H9 (cell line): ENCODE measurements at regions not wholly inside any gene's neighbourhood (a gene's known extent, or its start where the extent isn't known, plus 50 kb on each side); places are given as distances from the start of the nearest gene placed in this dataset.

ENCODE experiments used
- DNase-seq: peaks from one replicate; pipeline ENCODE4 v3.0.0-alpha.2; 2017
- H2AFZ ChIP-seq: one replicate; pipeline ENCODE4 v1.6.1; 2013; ENCODE audit warnings: mild to moderate bottlenecking, low read length, control low read depth, moderate library complexity
- H2AK5ac ChIP-seq: 2 replicates; pipeline ENCODE4 v1.6.1; 2013; ENCODE audit warnings: low read length, control low read depth, mixed read lengths; ENCODE audit not compliant: insufficient read length
- H2BK120ac ChIP-seq: one replicate; pipeline ENCODE4 v1.6.1; 2013; ENCODE audit warnings: low read depth, mild to moderate bottlenecking, low read length, control low read depth, inconsistent platforms; ENCODE audit not compliant: poor library complexity, severe bottlenecking
- H2BK12ac ChIP-seq: 2 replicates; pipeline ENCODE4 v1.6.1; 2013; ENCODE audit warnings: low read length, control low read depth, mixed read lengths, low read depth; ENCODE audit not compliant: insufficient read length
- H2BK15ac ChIP-seq: 2 replicates; pipeline ENCODE4 v1.6.1; 2013; ENCODE audit warnings: low read depth, low read length, control low read depth
- H2BK20ac ChIP-seq: one replicate; pipeline ENCODE4 v1.6.1; 2013; ENCODE audit warnings: low read depth, mild to moderate bottlenecking, low read length, control low read depth, inconsistent platforms; ENCODE audit not compliant: poor library complexity, severe bottlenecking
- H2BK5ac ChIP-seq: 2 replicates; pipeline ENCODE4 v1.6.1; 2013; ENCODE audit warnings: low read length, control low read depth, mixed read lengths; ENCODE audit not compliant: insufficient read length
- H3K14ac ChIP-seq: 2 replicates; pipeline ENCODE4 v1.6.1; 2013; ENCODE audit warnings: low read length, control low read depth; ENCODE audit not compliant: insufficient read depth
- H3K18ac ChIP-seq: 2 replicates; pipeline ENCODE4 v1.6.1; 2013; ENCODE audit warnings: low read depth, mild to moderate bottlenecking, mixed read lengths, low read length, control low read depth; ENCODE audit not compliant: insufficient read length
- H3K23ac ChIP-seq: 2 replicates; pipeline ENCODE4 v1.6.1; 2013; ENCODE audit warnings: low read length, control low read depth, mixed read lengths, low read depth; ENCODE audit not compliant: insufficient read length
- H3K23me2 ChIP-seq: 2 replicates; pipeline ENCODE4 v1.6.1; 2013; ENCODE audit warnings: low read depth, mild to moderate bottlenecking, mixed read lengths, low read length, control low read depth; ENCODE audit not compliant: insufficient read length, poor library complexity, severe bottlenecking
- H3K27ac ChIP-seq: 2 replicates; pipeline ENCODE4 v1.5.1; 2013; ENCODE audit warnings: low read length, control low read depth, mixed read lengths, low read depth; ENCODE audit not compliant: insufficient read length
- H3K27me3 ChIP-seq: 2 replicates; pipeline ENCODE4 v1.6.1; 2013; ENCODE audit warnings: low read length, control low read depth, inconsistent platforms; ENCODE audit not compliant: insufficient read depth
- H3K4ac ChIP-seq: 2 replicates; pipeline ENCODE4 v1.6.1; 2013; ENCODE audit warnings: low read depth, mild to moderate bottlenecking, control low read depth, inconsistent platforms, low read length, moderate library complexity
- H3K4me1 ChIP-seq: 2 replicates; pipeline ENCODE4 v1.6.1; 2013; ENCODE audit warnings: low read length, control low read depth, inconsistent platforms; ENCODE audit not compliant: insufficient read depth
- H3K4me2 ChIP-seq: 2 replicates; pipeline ENCODE4 v1.6.1; 2013; ENCODE audit warnings: low read length, control low read depth, mixed read lengths; ENCODE audit not compliant: insufficient read length, insufficient read depth
- H3K56ac ChIP-seq: 2 replicates; pipeline ENCODE4 v1.6.1; 2013; ENCODE audit warnings: low read depth, mild to moderate bottlenecking, mixed read lengths, low read length, control low read depth; ENCODE audit not compliant: insufficient read length
- H3K79me1 ChIP-seq: 2 replicates; pipeline ENCODE4 v1.6.1; 2013; ENCODE audit warnings: low read depth, mild to moderate bottlenecking, moderate library complexity, low read length, control low read depth, inconsistent platforms; ENCODE audit not compliant: insufficient read depth, poor library complexity, severe bottlenecking
- H3K79me2 ChIP-seq: 2 replicates; pipeline ENCODE4 v1.6.1; 2013; ENCODE audit warnings: low read length, control low read depth, inconsistent platforms; ENCODE audit not compliant: insufficient read depth
- H3K9ac ChIP-seq: 2 replicates; pipeline ENCODE4 v1.6.1; 2013; ENCODE audit warnings: low read length, control low read depth, mixed read lengths; ENCODE audit not compliant: insufficient read length; ENCODE audit errors: extremely low read depth
- H3K9me3 ChIP-seq: one replicate; pipeline ENCODE4 v1.6.1; 2013; ENCODE audit warnings: low read depth, low read length, inconsistent platforms; ENCODE audit not compliant: control insufficient read depth
- H3T11ph ChIP-seq: one replicate; pipeline ENCODE4 v1.6.1; 2013; ENCODE audit warnings: mild to moderate bottlenecking, low read length, control low read depth, inconsistent platforms
- H4K20me1 ChIP-seq: one replicate; pipeline ENCODE4 v1.6.1; 2013; ENCODE audit not compliant: control insufficient read depth, insufficient read length, insufficient read depth
- H4K5ac ChIP-seq: 2 replicates; pipeline ENCODE4 v1.6.1; 2013; ENCODE audit warnings: low read depth, mild to moderate bottlenecking, mixed read lengths, low read length, control low read depth; ENCODE audit not compliant: insufficient read length
- H4K8ac ChIP-seq: replicated peaks from 2 replicates; pipeline ENCODE4 v1.6.1; 2013; ENCODE audit warnings: low read length, control low read depth, mixed read lengths, low read depth; ENCODE audit not compliant: insufficient read length
- H4K91ac ChIP-seq: 2 replicates; pipeline ENCODE4 v1.6.1; 2013; ENCODE audit warnings: low read depth, mild to moderate bottlenecking, moderate library complexity, mixed read lengths, low read length, control low read depth; ENCODE audit not compliant: insufficient read length
- H3K27ac Mint-ChIP-seq, 3 experiments: 2 replicates in 2 of 3; 3 replicates in 1 of 3; pipeline ENCODE4 v1.8.0; 2020 to 2021; ENCODE audit warnings: mixed read lengths in 3 of 3, mild to moderate bottlenecking in 1 of 3, moderate library complexity in 1 of 3
- H3K27me3 Mint-ChIP-seq: 2 replicates; pipeline ENCODE4 v1.8.0; 2021; ENCODE audit warnings: low read depth, mild to moderate bottlenecking, moderate library complexity, mixed read lengths
- H3K36me3 Mint-ChIP-seq, 3 experiments: 2 replicates in 2 of 3; 3 replicates in 1 of 3; pipeline ENCODE4 v1.8.0; 2020 to 2021; ENCODE audit warnings: low read depth in 3 of 3, mixed read lengths in 3 of 3; ENCODE audit not compliant: insufficient read depth in 1 of 3
- H3K4me1 Mint-ChIP-seq, 2 experiments: 2 replicates each; pipeline ENCODE4 v1.8.0; 2020; ENCODE audit warnings: mixed read lengths in 2 of 2
- H3K4me3 Mint-ChIP-seq, 2 experiments: 2 replicates in 1 of 2; 3 replicates in 1 of 2; pipeline ENCODE4 v1.8.0; 2020 to 2021; ENCODE audit warnings: mild to moderate bottlenecking in 2 of 2, mixed read lengths in 2 of 2, moderate library complexity in 1 of 2
- H3K9me3 Mint-ChIP-seq, 2 experiments: 2 replicates in 1 of 2; 3 replicates in 1 of 2; pipeline ENCODE4 v1.8.0; 2020; ENCODE audit warnings: mild to moderate bottlenecking in 2 of 2, mixed read lengths in 2 of 2, moderate library complexity in 1 of 2
- WGBS: extraction: QIAGEN DNeasy Blood & Tissue Kit; methylation state at CpG from one replicate; pipeline ENCODE4 v1.1.7; 2013; ENCODE audit warnings: missing lambda C conversion rate, low lambda C conversion rate, mixed read lengths; ENCODE audit not compliant: insufficient read length; ENCODE audit errors: extremely low coverage; 5-methylcytosine and 5-hydroxymethylcytosine counted together
- TF ChIP-seq, protein P1 (sequence below): fragments of 200-600 bp; sonication (generic); conservative IDR thresholded peaks from 3 replicates; pipeline ENCODE4 v1.8.0; 2021; ENCODE audit warnings: antibody characterized with exemption, mild to moderate bottlenecking

DNA sequence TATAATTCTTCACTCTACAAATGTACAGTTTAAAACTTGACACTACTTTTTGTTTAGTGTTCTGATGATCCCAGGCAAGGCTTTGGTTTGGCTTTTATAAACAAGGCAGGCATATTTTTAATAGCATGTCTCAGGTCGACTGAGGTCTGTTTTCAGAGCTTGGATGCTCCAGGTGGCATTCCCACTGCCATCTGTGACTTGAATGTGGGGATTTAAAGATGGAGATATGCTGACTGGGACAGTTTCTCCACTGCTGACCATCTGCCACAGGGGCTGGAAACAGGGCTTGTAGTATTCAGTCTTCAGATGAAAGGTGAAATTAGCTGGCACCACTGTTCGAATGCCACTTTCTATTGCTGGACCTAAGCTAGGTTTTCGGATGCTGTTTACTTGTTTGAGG is 1266.2 kb upstream of the CDH18 start:
- Histone ChIP-seq H2BK20ac (no peak overlapping the region), H3K56ac (no peak overlapping the region), H3K9me3 (no peaks in the 10 kb centered on the region), H3K23ac (no peak overlapping the region), H4K8ac (no peak overlapping the region), H2AFZ (no peak overlapping the region), H2BK12ac (no peak overlapping the region), H2BK15ac (no peak overlapping the region), H2AK5ac (no peak overlapping the region), H2BK5ac (no peak overlapping the region), H2BK120ac (no peak overlapping the region), H3K27me3 (no peaks in the 10 kb centered on the region), H4K91ac (no peak overlapping the region), H3K18ac (no peak overlapping the region), H3K4me2 (no peak overlapping the region), H3T11ph (no peak overlapping the region), H3K79me2 (no peaks in the 10 kb centered on the region), H3K9ac (no peak overlapping the region), H4K20me1 (no peaks in the 10 kb centered on the region), H3K4me1 (no peaks in the 10 kb centered on the region; the same call in 1 of the 2 replicates), H4K5ac (no peak overlapping the region), H3K79me1 (no peaks in the 10 kb centered on the region), H3K4ac (no peak overlapping the region), H3K27ac (no peak overlapping the region), H3K23me2 (no peaks in the 10 kb centered on the region), H3K14ac (no peak overlapping the region)
- TF ChIP-seq, protein P1, sequence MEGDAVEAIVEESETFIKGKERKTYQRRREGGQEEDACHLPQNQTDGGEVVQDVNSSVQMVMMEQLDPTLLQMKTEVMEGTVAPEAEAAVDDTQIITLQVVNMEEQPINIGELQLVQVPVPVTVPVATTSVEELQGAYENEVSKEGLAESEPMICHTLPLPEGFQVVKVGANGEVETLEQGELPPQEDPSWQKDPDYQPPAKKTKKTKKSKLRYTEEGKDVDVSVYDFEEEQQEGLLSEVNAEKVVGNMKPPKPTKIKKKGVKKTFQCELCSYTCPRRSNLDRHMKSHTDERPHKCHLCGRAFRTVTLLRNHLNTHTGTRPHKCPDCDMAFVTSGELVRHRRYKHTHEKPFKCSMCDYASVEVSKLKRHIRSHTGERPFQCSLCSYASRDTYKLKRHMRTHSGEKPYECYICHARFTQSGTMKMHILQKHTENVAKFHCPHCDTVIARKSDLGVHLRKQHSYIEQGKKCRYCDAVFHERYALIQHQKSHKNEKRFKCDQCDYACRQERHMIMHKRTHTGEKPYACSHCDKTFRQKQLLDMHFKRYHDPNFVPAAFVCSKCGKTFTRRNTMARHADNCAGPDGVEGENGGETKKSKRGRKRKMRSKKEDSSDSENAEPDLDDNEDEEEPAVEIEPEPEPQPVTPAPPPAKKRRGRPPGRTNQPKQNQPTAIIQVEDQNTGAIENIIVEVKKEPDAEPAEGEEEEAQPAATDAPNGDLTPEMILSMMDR: no peak
- no CpG with 5 or more reads among the region's 3 CpGs for WGBS
- Mint-ChIP-seq H3K27ac (no peak overlapping the region), H3K4me3 (no peak overlapping the region), H3K36me3 (peaks cover 4 to 17% (median 10%) of the 10 kb centered on the region in 3 experiments; a peak in 6 of 7 replicates), H3K4me1 (peaks cover 0 to 2% of the 10 kb centered on the region in 2 experiments; a peak in 2 of 4 replicates), H3K27me3 (no peaks in the 10 kb centered on the region), H3K9me3 (peaks cover 12 to 17% of the 10 kb centered on the region in 2 experiments)
- no peak for DNase-seq
